ENCODE measurements at regions not wholly inside any gene's neighbourhood (a gene's known extent, or its start where the extent isn't known, plus 50 kb on each side); places are given as distances from the start of the nearest gene placed in this dataset.
A peak's percentile ranks its signal among the peaks of the same experiment; 100 is the strongest.

DNA sequence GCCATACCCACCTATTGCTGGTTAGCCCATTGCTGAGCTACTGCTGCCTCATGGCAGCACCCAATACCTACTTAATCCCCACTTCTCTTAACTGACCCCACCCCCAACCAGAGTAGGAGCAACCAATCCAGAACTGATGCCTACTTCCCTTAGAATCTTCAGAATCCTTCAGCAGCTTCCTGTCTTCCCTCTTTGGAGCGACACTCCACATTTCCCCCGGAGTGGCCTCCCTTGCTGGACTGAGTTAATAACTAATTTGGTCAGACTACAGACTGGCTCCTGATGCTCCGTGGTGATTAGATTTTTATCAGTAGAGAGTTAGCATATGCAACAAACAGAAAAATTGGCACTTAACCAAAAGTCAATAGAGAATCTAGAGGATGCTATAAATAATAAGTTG lies 51.2 kb upstream of the UBR2 start:
- H3K27me3 ChIP-seq (ENCODE audit: control insufficient read depth, insufficient read depth, low read length): no peaks in the 10 kb centered on the region

DNA sequence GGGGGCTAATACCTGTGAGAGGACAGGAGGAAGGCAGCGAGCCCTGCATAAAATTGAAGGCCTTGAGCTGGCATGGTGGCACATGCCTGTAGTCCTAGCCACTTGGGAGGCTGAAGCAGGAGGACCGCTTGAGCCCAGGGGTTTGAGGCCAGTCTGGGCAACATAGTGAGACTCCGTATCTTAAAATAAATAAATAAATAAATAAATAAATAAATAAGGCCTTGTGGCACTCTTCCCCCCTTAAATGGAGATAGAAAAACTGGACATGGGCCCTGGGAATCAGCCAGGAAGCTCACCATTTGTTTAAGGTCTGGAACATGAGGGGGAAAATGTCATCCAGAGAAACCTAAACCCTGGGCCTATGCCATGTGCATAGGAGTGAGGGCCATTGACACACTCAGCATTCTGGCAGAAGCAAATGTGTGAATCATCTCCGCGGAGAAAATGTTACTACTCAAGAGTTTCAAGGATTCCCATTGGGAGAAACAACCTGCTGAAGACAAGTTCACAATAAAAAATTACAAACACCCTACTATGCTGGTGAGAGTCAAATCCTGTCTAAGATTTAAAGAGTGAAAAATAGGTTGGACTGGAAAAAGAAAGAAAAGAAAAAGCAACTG lies 51.9 kb upstream of the UBR2 start:
- H3K9me3 ChIP-seq (replicated peaks; ENCODE audit: low read length): no peaks in the 10 kb centered on the region
- no peaks in the 10 kb centered on the region for H3K36me3 ChIP-seq (ENCODE audit: insufficient read depth, low read length)
- no peak overlapping the region for H3K9ac ChIP-seq (ENCODE audit: low read depth, low read length)
- H3K4me3 ChIP-seq (ENCODE audit: low read length): no peak overlapping the region
- no peak overlapping the region for H3K4me2 ChIP-seq (ENCODE audit: low read length)
- H3K4me1 ChIP-seq (ENCODE audit: control insufficient read depth, insufficient read depth, low read length): no peaks in the 10 kb centered on the region
- no peaks in the 10 kb centered on the region for H3K27me3 ChIP-seq (ENCODE audit: control insufficient read depth, insufficient read depth, low read length)

More for the DNA sequence above, 51.2 kb upstream of the UBR2 start:
- Histone ChIP-seq H3K4me1 (ENCODE audit: control insufficient read depth, insufficient read depth, low read length) (no peaks in the 10 kb centered on the region), H3K4me2 (ENCODE audit: low read length) (no peak overlapping the region), H3K9ac (ENCODE audit: low read depth, low read length) (no peak overlapping the region), H3K9me3 (replicated peaks; ENCODE audit: low read length) (no peaks in the 10 kb centered on the region), H3K36me3 (ENCODE audit: insufficient read depth, low read length) (no peaks in the 10 kb centered on the region), H3K4me3 (ENCODE audit: low read length) (no peak overlapping the region)

DNA sequence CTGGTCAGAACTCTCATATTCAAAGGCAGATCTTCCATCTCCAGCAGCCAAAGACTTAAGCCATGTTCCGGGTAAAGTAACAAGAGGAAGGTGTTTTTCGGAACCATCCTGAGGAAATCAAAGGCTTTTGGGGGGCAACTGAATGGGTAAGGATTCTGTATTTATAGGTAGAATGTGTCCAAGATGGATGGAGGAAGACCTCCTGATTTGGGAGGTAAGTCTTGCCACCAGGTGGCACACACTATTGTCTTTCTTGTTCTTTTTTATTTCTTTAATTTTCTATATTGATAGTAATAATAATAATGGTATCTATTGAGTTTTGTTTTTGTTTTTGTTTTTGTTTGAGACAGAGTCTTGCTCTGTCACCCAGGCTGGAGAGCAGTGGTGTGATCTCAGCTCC lies 53.0 kb upstream of the UBR2 start:
- H3K36me3 ChIP-seq (ENCODE audit: insufficient read depth, low read length): no peaks in the 10 kb centered on the region
- H3K4me3 ChIP-seq (ENCODE audit: low read length): no peak overlapping the region
- no peaks in the 10 kb centered on the region for H3K27me3 ChIP-seq (ENCODE audit: control insufficient read depth, insufficient read depth, low read length)
- peaks cover 7% of the 10 kb centered on the region for H3K4me1 ChIP-seq (ENCODE audit: control insufficient read depth, insufficient read depth, low read length)
- H3K9ac ChIP-seq (ENCODE audit: low read depth, low read length): no peak overlapping the region
- no peak overlapping the region for H3K4me2 ChIP-seq (ENCODE audit: low read length)
- no peaks in the 10 kb centered on the region for H3K9me3 ChIP-seq (replicated peaks; ENCODE audit: low read length)

DNA sequence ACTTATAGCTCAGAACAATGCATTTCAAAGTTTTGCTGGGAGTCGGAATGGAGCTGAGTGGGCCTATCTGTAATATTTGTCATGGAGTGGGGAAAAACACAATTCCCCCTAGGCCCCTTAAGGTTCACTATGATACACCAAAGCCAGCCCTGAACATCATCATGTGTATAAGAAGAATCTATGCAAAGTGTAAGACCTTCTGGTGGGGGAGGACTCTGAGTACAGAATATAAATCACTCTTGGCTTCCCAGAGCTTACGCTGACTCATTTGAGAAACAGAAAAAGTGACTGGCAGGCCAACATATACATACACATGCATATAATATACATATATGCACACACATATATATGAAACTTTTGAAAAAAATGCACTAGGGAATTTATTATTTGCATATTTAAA lies 54.1 kb upstream of the UBR2 start:
- Histone ChIP-seq H3K9me3 (replicated peaks; ENCODE audit: low read length) (no peaks in the 10 kb centered on the region), H3K36me3 (ENCODE audit: insufficient read depth, low read length) (no peaks in the 10 kb centered on the region), H3K4me2 (ENCODE audit: low read length) (no peak overlapping the region), H3K4me1 (ENCODE audit: control insufficient read depth, insufficient read depth, low read length) (peaks cover 9% of the 10 kb centered on the region), H3K4me3 (ENCODE audit: low read length) (no peak overlapping the region), H3K27me3 (ENCODE audit: control insufficient read depth, insufficient read depth, low read length) (no peaks in the 10 kb centered on the region), H3K9ac (ENCODE audit: low read depth, low read length) (no peak overlapping the region)

DNA sequence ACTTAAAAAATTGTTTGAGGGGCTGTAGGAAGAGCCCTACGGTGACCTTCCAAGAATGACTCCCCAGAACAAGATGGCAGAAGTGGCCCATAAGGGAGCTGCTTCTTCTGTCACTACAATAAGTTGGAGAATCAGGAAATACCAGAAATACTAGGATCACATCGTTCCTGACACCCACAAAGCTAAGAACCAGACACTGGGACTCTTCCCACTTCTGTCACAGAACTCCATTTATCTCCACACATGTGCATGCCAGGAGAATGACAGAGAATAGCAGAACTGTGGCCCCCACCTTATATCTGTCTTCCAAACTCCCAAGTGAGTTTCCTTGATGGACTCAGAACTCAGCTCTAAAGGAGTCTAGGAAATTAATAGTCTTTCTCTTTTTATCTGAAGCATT lies 54.6 kb upstream of the UBR2 start:
- Histone ChIP-seq H3K9ac (ENCODE audit: low read depth, low read length) (no peak overlapping the region), H3K4me2 (ENCODE audit: low read length) (no peak overlapping the region), H3K27me3 (ENCODE audit: control insufficient read depth, insufficient read depth, low read length) (no peaks in the 10 kb centered on the region), H3K36me3 (ENCODE audit: insufficient read depth, low read length) (no peaks in the 10 kb centered on the region), H3K4me1 (ENCODE audit: control insufficient read depth, insufficient read depth, low read length) (peaks cover 9% of the 10 kb centered on the region), H3K9me3 (replicated peaks; ENCODE audit: low read length) (no peaks in the 10 kb centered on the region), H3K4me3 (ENCODE audit: low read length) (no peak overlapping the region)

DNA sequence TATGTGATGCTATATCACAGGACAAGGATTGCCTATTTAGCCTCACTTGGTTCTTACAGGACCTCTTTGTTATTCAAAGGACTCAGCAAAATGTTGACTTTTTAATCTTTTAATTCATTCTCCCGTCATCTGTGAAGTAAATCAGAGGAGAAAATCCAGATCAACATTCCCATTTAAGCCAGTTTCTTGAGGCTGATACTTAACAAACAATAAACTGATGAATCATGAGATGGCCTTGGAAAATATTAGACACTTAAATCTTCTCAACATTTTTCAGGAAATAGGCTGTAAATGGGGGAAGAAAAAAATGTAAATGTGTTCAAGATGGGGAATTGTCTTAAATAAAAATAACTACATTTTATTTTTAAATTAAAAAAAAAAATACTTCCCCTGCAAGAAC lies 55.9 kb upstream of the UBR2 start:
- H3K36me3 ChIP-seq (ENCODE audit: insufficient read depth, low read length): no peaks in the 10 kb centered on the region
- H3K27me3 ChIP-seq (ENCODE audit: control insufficient read depth, insufficient read depth, low read length): no peaks in the 10 kb centered on the region
- no peak overlapping the region for H3K4me2 ChIP-seq (ENCODE audit: low read length)
- H3K4me3 ChIP-seq (ENCODE audit: low read length): no peak overlapping the region
- peaks cover 9% of the 10 kb centered on the region for H3K4me1 ChIP-seq (ENCODE audit: control insufficient read depth, insufficient read depth, low read length)
- H3K9ac ChIP-seq (ENCODE audit: low read depth, low read length): no peak overlapping the region
- H3K9me3 ChIP-seq (replicated peaks; ENCODE audit: low read length): no peaks in the 10 kb centered on the region

DNA sequence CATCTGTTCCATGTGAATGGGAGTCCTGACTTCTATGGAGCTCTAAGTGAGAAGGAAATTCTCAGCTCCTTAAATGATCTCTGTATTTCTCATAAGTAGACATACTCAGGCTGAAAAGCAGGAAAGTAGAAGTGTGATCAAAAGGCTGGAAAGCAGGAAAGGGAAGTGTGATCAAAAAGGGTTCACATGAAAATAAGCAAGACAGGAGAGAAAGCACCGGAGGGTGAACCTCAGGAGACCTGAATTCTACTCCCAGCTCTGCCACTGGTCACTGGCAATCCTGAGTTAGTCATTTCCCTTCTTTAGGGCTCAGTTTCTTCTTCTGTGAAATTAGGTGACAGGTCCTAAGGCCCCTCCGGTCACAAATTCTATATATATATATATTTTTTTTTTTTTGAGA lies 55.5 kb upstream of the TRERF1 start:
- Histone ChIP-seq H3K9me3 (replicated peaks; ENCODE audit: low read length) (no peaks in the 10 kb centered on the region), H3K36me3 (ENCODE audit: insufficient read depth, low read length) (no peaks in the 10 kb centered on the region), H3K4me3 (ENCODE audit: low read length) (no peak overlapping the region), H3K4me1 (ENCODE audit: control insufficient read depth, insufficient read depth, low read length) (peaks cover 9% of the 10 kb centered on the region), H3K4me2 (ENCODE audit: low read length) (no peak overlapping the region), H3K27me3 (ENCODE audit: control insufficient read depth, insufficient read depth, low read length) (no peaks in the 10 kb centered on the region), H3K9ac (ENCODE audit: low read depth, low read length) (no peak overlapping the region)

DNA sequence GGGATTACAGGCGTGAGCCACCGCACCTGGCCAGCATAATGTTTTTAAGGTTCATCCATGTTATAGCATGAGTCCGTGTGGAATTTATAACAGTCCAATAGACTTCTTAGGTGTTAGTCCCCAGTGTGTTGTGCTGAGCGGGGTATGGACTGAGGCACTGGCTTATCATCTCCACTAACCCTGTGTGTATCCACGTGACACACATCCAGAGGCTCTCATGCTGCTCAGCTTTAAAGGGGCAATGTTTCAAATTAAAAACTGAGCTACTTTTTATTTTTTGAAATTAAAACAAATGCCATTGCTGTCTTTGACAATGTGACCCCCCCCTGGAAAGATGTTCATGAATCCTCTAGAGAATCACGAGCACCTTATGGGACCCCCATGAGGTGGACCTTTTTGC lies 54.3 kb upstream of the TRERF1 start:
- peaks cover 9% of the 10 kb centered on the region for H3K4me1 ChIP-seq (ENCODE audit: control insufficient read depth, insufficient read depth, low read length)
- no peaks in the 10 kb centered on the region for H3K27me3 ChIP-seq (ENCODE audit: control insufficient read depth, insufficient read depth, low read length)
- peak overlapping the region; percentile 34 for H3K9ac ChIP-seq (ENCODE audit: low read depth, low read length)
- no peaks in the 10 kb centered on the region for H3K9me3 ChIP-seq (replicated peaks; ENCODE audit: low read length)
- no peak overlapping the region for H3K4me3 ChIP-seq (ENCODE audit: low read length)
- no peak overlapping the region for H3K4me2 ChIP-seq (ENCODE audit: low read length)
- H3K36me3 ChIP-seq (ENCODE audit: insufficient read depth, low read length): no peaks in the 10 kb centered on the region

DNA sequence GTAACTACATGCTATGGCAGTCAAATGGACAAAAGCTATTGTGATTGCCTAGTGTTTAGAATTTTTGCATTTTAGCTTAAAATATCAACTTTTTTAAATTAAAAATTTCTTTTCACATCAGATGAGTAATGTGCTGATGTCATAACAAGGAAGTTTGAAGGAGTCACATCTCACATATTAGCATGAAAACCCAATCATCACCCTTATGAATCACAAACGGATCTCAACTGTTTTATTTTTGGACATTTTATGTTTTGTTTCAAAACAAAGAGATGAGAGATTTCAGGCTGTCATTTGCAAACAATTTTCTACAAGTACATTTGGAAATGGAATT lies 53.6 kb upstream of the TRERF1 start:
- peaks cover 9% of the 10 kb centered on the region for H3K4me1 ChIP-seq (ENCODE audit: control insufficient read depth, insufficient read depth, low read length)
- peak overlapping the region; percentile 35 for H3K9ac ChIP-seq (ENCODE audit: low read depth, low read length)
- no peaks in the 10 kb centered on the region for H3K36me3 ChIP-seq (ENCODE audit: insufficient read depth, low read length)
- H3K9me3 ChIP-seq (replicated peaks; ENCODE audit: low read length): no peaks in the 10 kb centered on the region
- H3K4me3 ChIP-seq (ENCODE audit: low read length): no peak overlapping the region
- peak overlapping the region; percentile 24 for H3K4me2 ChIP-seq (ENCODE audit: low read length)
- H3K27me3 ChIP-seq (ENCODE audit: control insufficient read depth, insufficient read depth, low read length): no peaks in the 10 kb centered on the region

DNA sequence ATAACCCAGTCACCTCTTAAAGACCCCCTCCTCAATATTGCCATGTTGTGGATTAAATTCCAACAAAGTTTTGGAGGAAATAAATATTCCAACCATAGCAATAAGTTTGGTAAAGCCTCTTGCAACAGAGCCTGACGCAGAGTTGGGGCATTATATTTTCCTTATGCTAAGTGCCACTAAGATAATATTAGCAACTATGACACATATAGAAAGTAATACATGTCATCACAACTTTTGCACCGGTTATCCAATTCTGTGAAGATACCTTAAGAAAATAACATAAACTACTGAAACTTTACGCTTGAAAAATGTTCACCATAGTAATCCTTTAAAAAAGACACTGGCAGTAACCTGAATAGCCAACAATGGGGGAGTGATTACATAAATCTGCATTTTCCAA lies 52.2 kb upstream of the TRERF1 start:
- H3K4me3 ChIP-seq (ENCODE audit: low read length): no peak overlapping the region
- H3K9me3 ChIP-seq (replicated peaks; ENCODE audit: low read length): no peaks in the 10 kb centered on the region
- no peak overlapping the region for H3K4me2 ChIP-seq (ENCODE audit: low read length)
- H3K27me3 ChIP-seq (ENCODE audit: control insufficient read depth, insufficient read depth, low read length): no peaks in the 10 kb centered on the region
- H3K4me1 ChIP-seq (ENCODE audit: control insufficient read depth, insufficient read depth, low read length): peaks cover 9% of the 10 kb centered on the region
- H3K9ac ChIP-seq (ENCODE audit: low read depth, low read length): no peak overlapping the region
- H3K36me3 ChIP-seq (ENCODE audit: insufficient read depth, low read length): no peaks in the 10 kb centered on the region

DNA sequence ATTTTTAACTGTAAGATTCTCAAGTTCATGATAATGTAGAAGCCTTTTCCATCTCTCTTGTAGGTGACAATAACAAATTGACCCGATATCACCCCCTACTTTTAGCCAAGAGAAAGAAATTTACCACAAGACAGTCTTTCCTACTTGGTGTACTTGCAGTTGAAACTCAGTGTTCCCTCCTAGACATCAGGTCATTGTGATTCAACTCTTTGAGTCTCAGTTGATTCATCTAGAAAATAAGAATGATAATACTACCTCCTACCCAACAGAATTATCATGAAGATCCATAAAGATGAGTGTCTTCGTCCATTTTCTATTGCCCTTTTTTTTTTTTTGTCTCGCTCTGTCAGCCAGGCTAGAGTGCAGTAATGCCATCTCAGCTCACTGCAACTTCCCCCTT lies 51.3 kb upstream of the TRERF1 start:
- Histone ChIP-seq H3K4me3 (ENCODE audit: low read length) (no peak overlapping the region), H3K9ac (ENCODE audit: low read depth, low read length) (no peak overlapping the region), H3K4me1 (ENCODE audit: control insufficient read depth, insufficient read depth, low read length) (peaks cover 9% of the 10 kb centered on the region), H3K9me3 (replicated peaks; ENCODE audit: low read length) (no peaks in the 10 kb centered on the region), H3K4me2 (ENCODE audit: low read length) (no peak overlapping the region), H3K27me3 (ENCODE audit: control insufficient read depth, insufficient read depth, low read length) (no peaks in the 10 kb centered on the region), H3K36me3 (ENCODE audit: insufficient read depth, low read length) (no peaks in the 10 kb centered on the region)

DNA sequence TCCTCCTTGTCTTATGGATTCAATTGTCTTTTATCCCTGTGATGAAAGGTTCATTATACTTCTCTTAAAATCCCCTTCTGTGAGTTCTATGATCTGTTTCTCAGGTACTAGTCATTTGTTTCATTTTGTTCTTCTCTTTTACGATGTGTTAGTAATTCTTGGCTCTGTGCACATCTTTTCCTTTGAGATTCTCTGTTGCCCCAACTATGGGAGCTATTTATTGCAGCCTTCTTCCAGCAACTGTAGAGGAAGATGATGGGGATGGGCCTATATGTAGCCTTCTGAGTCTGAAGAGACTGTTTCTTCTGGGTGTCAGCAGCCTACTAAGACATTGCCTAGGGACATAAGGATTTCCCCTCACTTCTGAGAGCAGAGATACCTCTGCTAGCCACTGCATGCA lies 50.4 kb upstream of the TRERF1 start:
- Histone ChIP-seq H3K9ac (ENCODE audit: low read depth, low read length) (no peak overlapping the region), H3K27me3 (ENCODE audit: control insufficient read depth, insufficient read depth, low read length) (no peaks in the 10 kb centered on the region), H3K4me1 (ENCODE audit: control insufficient read depth, insufficient read depth, low read length) (peaks cover 9% of the 10 kb centered on the region), H3K4me2 (ENCODE audit: low read length) (no peak overlapping the region), H3K36me3 (ENCODE audit: insufficient read depth, low read length) (no peaks in the 10 kb centered on the region), H3K9me3 (replicated peaks; ENCODE audit: low read length) (no peaks in the 10 kb centered on the region), H3K4me3 (ENCODE audit: low read length) (no peak overlapping the region)

All from skeletal muscle satellite cell (primary cell).